ENCODE measurements at regions not wholly inside any gene's neighbourhood (a gene's known extent, or its start where the extent isn't known, plus 50 kb on each side); places are given as distances from the start of the nearest gene placed in this dataset.

DNA sequence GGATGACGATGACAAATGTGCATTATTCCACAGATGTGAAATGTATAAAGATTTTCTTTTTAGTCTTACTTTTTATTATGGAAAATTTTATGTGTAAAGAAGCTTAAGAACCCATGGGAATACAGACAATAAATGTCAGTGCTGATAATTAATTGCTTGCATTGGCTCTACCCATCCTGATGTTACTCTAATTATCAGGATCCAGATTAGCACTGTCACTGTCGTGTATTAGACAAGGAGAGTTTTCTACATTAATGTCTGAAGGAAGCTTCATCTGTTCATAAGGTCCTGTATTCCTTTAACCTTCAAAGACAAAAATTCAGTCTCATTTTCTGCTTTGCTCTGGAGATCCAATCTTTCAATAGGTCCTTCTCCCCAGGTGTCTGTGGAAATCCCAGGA is 259.1 kb upstream of the ADAMTS5 start:
- DNase-seq: no peak
- in situ Hi-C loops (cut with HindIII; ENCODE audit: low pct_ligation_motif_present, low pct_unique_long_range_greater_than_20kb, low sequenced_read_pairs): no loop called here

- in situ Hi-C loops (cut with HindIII; ENCODE audit: low pct_ligation_motif_present, low pct_unique_long_range_greater_than_20kb, low sequenced_read_pairs): no loop called here
- no peak for DNase-seq
These were observed 258.3 kb upstream of the ADAMTS5 start for GRCh38 chr21:27225151-27225550.

GRCh38 chr21:27224169-27224568 is 257.3 kb upstream of the ADAMTS5 start:
- in situ Hi-C loops (cut with HindIII; ENCODE audit: low pct_ligation_motif_present, low pct_unique_long_range_greater_than_20kb, low sequenced_read_pairs): no loop called here
- no peak for DNase-seq

DNA sequence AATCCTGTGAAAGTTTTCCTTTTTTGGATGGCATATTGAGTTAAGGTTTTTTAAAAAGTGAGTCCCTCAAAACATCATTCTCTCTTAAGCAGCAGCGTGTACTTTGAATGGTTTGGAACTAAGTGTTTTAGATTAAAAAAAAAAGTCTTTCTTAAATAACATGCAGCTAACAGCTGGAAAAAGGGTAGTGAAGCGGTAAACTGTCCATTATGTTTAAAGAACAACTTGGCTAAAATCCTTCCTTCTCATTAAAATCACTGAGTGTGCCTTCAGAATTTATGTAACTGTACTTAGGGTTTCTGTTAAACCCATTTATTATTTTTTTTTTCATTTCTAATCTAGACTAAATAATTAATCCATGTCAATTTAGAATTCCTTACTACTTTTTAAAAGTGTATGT is 254.2 kb upstream of the ADAMTS5 start:
- DNase-seq: no peak
- in situ Hi-C loops (cut with HindIII; ENCODE audit: low pct_ligation_motif_present, low pct_unique_long_range_greater_than_20kb, low sequenced_read_pairs): no loop called here

DNA sequence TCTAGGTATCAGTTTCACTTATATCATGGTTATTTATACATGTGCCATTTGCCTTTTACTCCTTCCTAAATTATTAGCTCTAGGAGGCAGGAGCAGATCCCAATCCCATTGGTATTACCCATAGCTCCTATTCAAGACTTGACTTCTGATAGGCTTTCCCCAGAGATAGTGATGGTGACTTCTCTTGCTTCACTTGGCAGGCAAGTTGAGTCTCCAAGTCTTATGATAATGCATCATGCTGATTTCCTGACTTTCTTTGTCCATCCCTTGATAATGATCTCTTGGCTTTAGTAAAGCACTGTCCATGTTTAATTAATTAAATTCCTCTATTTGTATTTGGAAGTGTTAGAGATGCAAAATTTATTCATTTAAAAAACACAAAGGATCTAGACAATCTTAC is 253.5 kb upstream of the ADAMTS5 start:
- no peak for DNase-seq
- in situ Hi-C loops (cut with HindIII; ENCODE audit: low pct_ligation_motif_present, low pct_unique_long_range_greater_than_20kb, low sequenced_read_pairs): no loop called here

- no peak for DNase-seq
These were observed 252.2 kb upstream of the ADAMTS5 start for GRCh38 chr21:27219068-27219467.

GRCh38 chr21:27213303-27213702 is 246.4 kb upstream of the ADAMTS5 start:
- DNase-seq: peak; percentile 42
- in situ Hi-C loops (cut with HindIII; ENCODE audit: low pct_ligation_motif_present, low pct_unique_long_range_greater_than_20kb, low sequenced_read_pairs): no loop called here

More at GRCh38 chr21:27219068-27219467, 252.2 kb upstream of the ADAMTS5 start:
- in situ Hi-C loops (cut with HindIII; ENCODE audit: low pct_ligation_motif_present, low pct_unique_long_range_greater_than_20kb, low sequenced_read_pairs): no loop called here

GRCh38 chr21:27212441-27212840 is 245.6 kb upstream of the ADAMTS5 start:
- in situ Hi-C loops (cut with HindIII; ENCODE audit: low pct_ligation_motif_present, low pct_unique_long_range_greater_than_20kb, low sequenced_read_pairs): no loop called here
- DNase-seq: no peak

- DNase-seq: no peak
- in situ Hi-C loops (cut with HindIII; ENCODE audit: low pct_ligation_motif_present, low pct_unique_long_range_greater_than_20kb, low sequenced_read_pairs): no loop called here
These were observed 242.7 kb upstream of the ADAMTS5 start for GRCh38 chr21:27209546-27209945.

GRCh38 chr21:27206368-27206982 is 239.6 kb upstream of the ADAMTS5 start:
- no peak for DNase-seq
- in situ Hi-C loops (cut with HindIII; ENCODE audit: low pct_ligation_motif_present, low pct_unique_long_range_greater_than_20kb, low sequenced_read_pairs): no loop called here

DNA sequence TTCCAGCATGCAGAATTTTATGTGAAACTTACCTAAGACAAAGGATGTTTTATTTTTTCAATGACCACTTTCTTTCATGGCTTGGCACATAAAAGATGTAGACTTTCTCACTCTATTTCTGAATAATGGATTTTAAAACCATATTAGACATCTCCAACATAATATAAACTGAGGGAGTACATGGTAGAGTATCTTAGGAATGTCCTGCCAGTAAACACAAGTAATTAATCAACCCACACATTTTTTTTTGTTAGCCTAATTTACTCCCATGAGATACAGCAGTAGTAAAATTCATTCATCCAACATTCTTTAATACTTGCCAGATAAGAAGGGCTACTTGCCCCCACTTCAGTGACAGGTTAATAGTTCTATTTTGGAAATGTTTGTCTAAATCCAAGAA is 235.4 kb upstream of the ADAMTS5 start:
- in situ Hi-C loops (cut with HindIII; ENCODE audit: low pct_ligation_motif_present, low pct_unique_long_range_greater_than_20kb, low sequenced_read_pairs): no loop called here
- no peak for DNase-seq

DNA sequence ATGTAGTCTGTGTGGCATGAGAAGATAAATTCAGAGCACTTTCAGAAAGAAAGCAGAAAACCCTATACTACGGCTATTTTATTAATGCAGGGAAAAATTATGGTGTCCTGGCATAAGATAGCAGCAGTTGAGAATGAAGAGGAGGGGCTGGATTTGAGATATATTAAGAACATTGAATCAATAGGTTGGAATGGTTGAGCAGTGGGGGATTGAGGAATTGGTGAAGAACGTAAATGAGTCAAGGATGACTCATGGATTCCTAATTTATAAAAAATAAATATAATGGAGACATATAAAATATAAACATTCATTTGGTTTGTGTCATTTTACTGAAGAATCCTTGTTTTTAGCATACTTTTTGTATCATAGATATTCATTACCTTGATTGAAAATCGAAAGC is 234.3 kb upstream of the ADAMTS5 start:
- in situ Hi-C loops (cut with HindIII; ENCODE audit: low pct_ligation_motif_present, low pct_unique_long_range_greater_than_20kb, low sequenced_read_pairs): no loop called here
- DNase-seq: no peak

- DNase-seq: no peak
- in situ Hi-C loops (cut with HindIII; ENCODE audit: low pct_ligation_motif_present, low pct_unique_long_range_greater_than_20kb, low sequenced_read_pairs): no loop called here
These were observed 229.8 kb upstream of the ADAMTS5 start for GRCh38 chr21:27196651-27197050.

- DNase-seq: no peak
- in situ Hi-C loops (cut with HindIII; ENCODE audit: low pct_ligation_motif_present, low pct_unique_long_range_greater_than_20kb, low sequenced_read_pairs): no loop called here
These were observed 225.5 kb upstream of the ADAMTS5 start for GRCh38 chr21:27192281-27192949.

DNA sequence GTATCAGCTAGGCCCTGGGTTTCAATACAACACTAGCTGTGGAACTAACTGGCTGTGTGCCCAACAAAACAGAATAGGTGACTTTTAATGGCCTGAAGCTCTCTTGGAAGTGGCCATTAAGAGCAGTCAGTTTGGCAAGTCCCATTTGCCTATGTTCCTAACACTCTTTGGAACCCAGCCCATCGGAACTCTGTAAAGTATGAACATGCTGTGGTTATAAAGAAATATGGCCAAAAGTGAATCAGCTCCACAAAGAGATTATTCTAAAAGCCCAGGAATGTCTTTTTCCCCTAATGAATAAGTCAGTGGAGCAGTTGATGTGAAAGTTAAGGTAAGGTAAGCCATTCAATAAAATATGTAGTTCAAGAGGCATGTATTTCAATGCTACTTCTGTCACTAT is 223.7 kb upstream of the ADAMTS5 start:
- in situ Hi-C loops (cut with HindIII; ENCODE audit: low pct_ligation_motif_present, low pct_unique_long_range_greater_than_20kb, low sequenced_read_pairs): no loop called here
- DNase-seq: no peak

DNA sequence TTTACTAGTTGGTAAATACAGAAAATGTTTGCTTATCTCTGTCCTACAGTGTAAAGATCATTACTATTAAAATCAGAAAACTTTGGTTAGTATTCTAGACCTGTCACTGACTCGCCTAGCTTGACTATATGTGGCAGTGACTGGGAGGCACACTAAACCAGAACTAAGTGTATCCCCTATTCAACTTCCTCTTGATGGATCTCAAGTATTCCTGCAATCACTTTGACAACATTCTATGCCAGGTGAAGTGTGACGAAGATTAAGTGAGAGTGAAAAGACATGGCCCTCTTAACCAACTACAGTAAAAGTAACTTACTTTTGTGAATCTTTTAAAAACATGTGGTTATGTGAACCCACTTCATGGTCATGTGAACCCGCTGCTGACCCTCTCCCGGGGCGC is 223.0 kb upstream of the ADAMTS5 start:
- in situ Hi-C loops (cut with HindIII; ENCODE audit: low pct_ligation_motif_present, low pct_unique_long_range_greater_than_20kb, low sequenced_read_pairs): no loop called here

GRCh38 chr21:27173053-27173452 is 206.2 kb upstream of the ADAMTS5 start:
- in situ Hi-C loops (cut with HindIII; ENCODE audit: low pct_ligation_motif_present, low pct_unique_long_range_greater_than_20kb, low sequenced_read_pairs): no loop called here
- no peak for DNase-seq

More for the DNA sequence above, 223.0 kb upstream of the ADAMTS5 start:
- DNase-seq: no peak

- no peak for DNase-seq
- in situ Hi-C loops (cut with HindIII; ENCODE audit: low pct_ligation_motif_present, low pct_unique_long_range_greater_than_20kb, low sequenced_read_pairs): no loop called here
These were observed 204.8 kb upstream of the ADAMTS5 start for GRCh38 chr21:27171707-27172106.

DNA sequence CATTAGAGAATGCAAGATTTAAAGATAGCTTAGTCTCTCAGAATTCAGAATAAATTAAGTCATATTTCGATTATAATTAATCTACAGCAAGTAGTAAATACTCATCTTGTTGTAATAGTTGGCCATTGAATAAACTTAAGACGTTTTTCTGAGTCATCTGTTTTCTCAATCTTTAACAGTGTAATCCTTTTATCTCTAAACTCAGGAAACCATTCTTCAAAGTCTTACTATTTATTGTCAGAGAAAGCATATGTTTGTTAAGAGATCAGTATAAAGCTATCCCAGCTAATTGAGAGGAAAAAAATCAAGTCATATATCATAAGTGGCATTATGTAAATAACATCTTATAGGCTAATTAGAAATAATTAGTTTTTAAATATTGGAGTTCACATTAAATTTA is 201.2 kb upstream of the ADAMTS5 start:
- in situ Hi-C loops (cut with HindIII; ENCODE audit: low pct_ligation_motif_present, low pct_unique_long_range_greater_than_20kb, low sequenced_read_pairs): no loop called here
- DNase-seq: no peak
